ENCODE measurements at regions not wholly inside any gene's neighbourhood (a gene's known extent, or its start where the extent isn't known, plus 50 kb on each side); places are given as distances from the start of the nearest gene placed in this dataset.

- Histone ChIP-seq H3K9ac (ENCODE audit: low read depth in 1 of 2, low read length in 2 of 2) (no peak overlapping the region), H3K9me3 (ENCODE audit: control insufficient read depth in 4 of 4, low read length in 3 of 4) (no peaks in the 10 kb centered on the region), H3K27ac (ENCODE audit: low read depth in 1 of 2, low read length in 2 of 2) (no peak overlapping the region), H3K27me3 (ENCODE audit: control insufficient read depth in 4 of 4, insufficient read depth in 4 of 4, low read length in 3 of 4) (peaks cover 0 to 4% (median under 1%) of the 10 kb centered on the region in 4 donors), H3K4me3 (ENCODE audit: low read depth in 1 of 3, low read length in 3 of 3) (no peak overlapping the region), H3K36me3 (ENCODE audit: control insufficient read depth in 4 of 4, insufficient read depth in 3 of 4, low read depth in 1 of 4, low read length in 3 of 4) (no peaks in the 10 kb centered on the region), H3K4me1 (ENCODE audit: control insufficient read depth in 4 of 4, insufficient read depth in 4 of 4, low read length in 3 of 4) (no peaks in the 10 kb centered on the region)
- TF ChIP-seq JUND (IDR thresholded peaks at IDR 0.05) (no peak), EGR1 (IDR thresholded peaks at IDR 0.05; ENCODE audit: low read depth in 2 of 2) (no peak)
- TF ChIP-seq, protein P1, sequence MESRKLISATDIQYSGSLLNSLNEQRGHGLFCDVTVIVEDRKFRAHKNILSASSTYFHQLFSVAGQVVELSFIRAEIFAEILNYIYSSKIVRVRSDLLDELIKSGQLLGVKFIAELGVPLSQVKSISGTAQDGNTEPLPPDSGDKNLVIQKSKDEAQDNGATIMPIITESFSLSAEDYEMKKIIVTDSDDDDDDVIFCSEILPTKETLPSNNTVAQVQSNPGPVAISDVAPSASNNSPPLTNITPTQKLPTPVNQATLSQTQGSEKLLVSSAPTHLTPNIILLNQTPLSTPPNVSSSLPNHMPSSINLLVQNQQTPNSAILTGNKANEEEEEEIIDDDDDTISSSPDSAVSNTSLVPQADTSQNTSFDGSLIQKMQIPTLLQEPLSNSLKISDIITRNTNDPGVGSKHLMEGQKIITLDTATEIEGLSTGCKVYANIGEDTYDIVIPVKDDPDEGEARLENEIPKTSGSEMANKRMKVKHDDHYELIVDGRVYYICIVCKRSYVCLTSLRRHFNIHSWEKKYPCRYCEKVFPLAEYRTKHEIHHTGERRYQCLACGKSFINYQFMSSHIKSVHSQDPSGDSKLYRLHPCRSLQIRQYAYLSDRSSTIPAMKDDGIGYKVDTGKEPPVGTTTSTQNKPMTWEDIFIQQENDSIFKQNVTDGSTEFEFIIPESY (IDR thresholded peaks at IDR 0.05) = no peak
- DNase-seq (ENCODE audit: low spot score) = no peak
- WGBS = 83% methylated on average over 27 of the region's 27 CpGs
Observed at GRCh38 chr1:5708346-5709245, 283.6 kb downstream of the NPHP4 start.

GRCh38 chr1:5707566-5708345 lies 284.5 kb downstream of the NPHP4 start:
- TF ChIP-seq YY1 (IDR thresholded peaks at IDR 0.05) (no peak), FOXA2 (IDR thresholded peaks at IDR 0.05) (no peak), GABPA (IDR thresholded peaks at IDR 0.05 in 1 of 2, conservative IDR thresholded peaks at IDR 0.05 in 1 of 2) (no peak), HNF4A (conservative IDR thresholded peaks at IDR 0.05) (no peak), FOXA1 (IDR thresholded peaks at IDR 0.05) (no peak), JUND (IDR thresholded peaks at IDR 0.05) (no peak), REST (IDR thresholded peaks at IDR 0.05) (no peak), EGR1 (IDR thresholded peaks at IDR 0.05; ENCODE audit: low read depth in 2 of 2) (no peak), CTCF (IDR thresholded peaks at IDR 0.05; ENCODE audit: low read depth, low read length, missing input control) (no peak), RXRA (IDR thresholded peaks at IDR 0.05) (no peak), NR2F2 (IDR thresholded peaks at IDR 0.05) (no peak), TAF1 (conservative IDR thresholded peaks at IDR 0.05) (no peak)
- TF ChIP-seq, protein P2, sequence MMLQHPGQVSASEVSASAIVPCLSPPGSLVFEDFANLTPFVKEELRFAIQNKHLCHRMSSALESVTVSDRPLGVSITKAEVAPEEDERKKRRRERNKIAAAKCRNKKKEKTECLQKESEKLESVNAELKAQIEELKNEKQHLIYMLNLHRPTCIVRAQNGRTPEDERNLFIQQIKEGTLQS (IDR thresholded peaks at IDR 0.05) = no peak
- TF ChIP-seq, protein P1 (IDR thresholded peaks at IDR 0.05) = no peak
- TF ChIP-seq, protein P3, sequence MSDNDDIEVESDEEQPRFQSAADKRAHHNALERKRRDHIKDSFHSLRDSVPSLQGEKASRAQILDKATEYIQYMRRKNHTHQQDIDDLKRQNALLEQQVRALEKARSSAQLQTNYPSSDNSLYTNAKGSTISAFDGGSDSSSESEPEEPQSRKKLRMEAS (IDR thresholded peaks at IDR 0.05) = no peak
- WGBS = 75% methylated on average over 12 of the region's 12 CpGs
- no peak for DNase-seq (ENCODE audit: low spot score)
- Histone ChIP-seq H3K9ac (ENCODE audit: low read depth in 1 of 2, low read length in 2 of 2) (no peak overlapping the region), H3K36me3 (ENCODE audit: control insufficient read depth in 4 of 4, insufficient read depth in 3 of 4, low read depth in 1 of 4, low read length in 3 of 4) (no peaks in the 10 kb centered on the region), H3K9me3 (ENCODE audit: control insufficient read depth in 4 of 4, low read length in 3 of 4) (no peaks in the 10 kb centered on the region), H3K4me3 (ENCODE audit: low read depth in 1 of 3, low read length in 3 of 3) (no peak overlapping the region), H3K27me3 (ENCODE audit: control insufficient read depth in 4 of 4, insufficient read depth in 4 of 4, low read length in 3 of 4) (peaks cover 0 to 4% (median under 1%) of the 10 kb centered on the region in 4 donors), H3K27ac (ENCODE audit: low read depth in 1 of 2, low read length in 2 of 2) (no peak overlapping the region), H3K4me1 (ENCODE audit: control insufficient read depth in 4 of 4, insufficient read depth in 4 of 4, low read length in 3 of 4) (no peaks in the 10 kb centered on the region)
